Epithelial cell of proximal tubule (primary cell): ENCODE measurements at regions not wholly inside any gene's neighbourhood (a gene's known extent, or its start where the extent isn't known, plus 50 kb on each side); places are given as distances from the start of the nearest gene placed in this dataset.

Source experiments
- DNase-seq: peaks from one replicate; pipeline ENCODE4 v3.0.0-alpha.2; 2011; ENCODE audit warnings: low read depth
- H3K4me3 ChIP-seq: 2 replicates; pipeline ENCODE4 v1.5.1; 2011; ENCODE audit warnings: low read depth, mild to moderate bottlenecking, low read length
- TF ChIP-seq, protein P1 (sequence below): conservative IDR thresholded peaks from 2 replicates; pipeline ENCODE4 v1.5.1; 2012; ENCODE audit warnings: low read depth, mild to moderate bottlenecking, low read length

DNA sequence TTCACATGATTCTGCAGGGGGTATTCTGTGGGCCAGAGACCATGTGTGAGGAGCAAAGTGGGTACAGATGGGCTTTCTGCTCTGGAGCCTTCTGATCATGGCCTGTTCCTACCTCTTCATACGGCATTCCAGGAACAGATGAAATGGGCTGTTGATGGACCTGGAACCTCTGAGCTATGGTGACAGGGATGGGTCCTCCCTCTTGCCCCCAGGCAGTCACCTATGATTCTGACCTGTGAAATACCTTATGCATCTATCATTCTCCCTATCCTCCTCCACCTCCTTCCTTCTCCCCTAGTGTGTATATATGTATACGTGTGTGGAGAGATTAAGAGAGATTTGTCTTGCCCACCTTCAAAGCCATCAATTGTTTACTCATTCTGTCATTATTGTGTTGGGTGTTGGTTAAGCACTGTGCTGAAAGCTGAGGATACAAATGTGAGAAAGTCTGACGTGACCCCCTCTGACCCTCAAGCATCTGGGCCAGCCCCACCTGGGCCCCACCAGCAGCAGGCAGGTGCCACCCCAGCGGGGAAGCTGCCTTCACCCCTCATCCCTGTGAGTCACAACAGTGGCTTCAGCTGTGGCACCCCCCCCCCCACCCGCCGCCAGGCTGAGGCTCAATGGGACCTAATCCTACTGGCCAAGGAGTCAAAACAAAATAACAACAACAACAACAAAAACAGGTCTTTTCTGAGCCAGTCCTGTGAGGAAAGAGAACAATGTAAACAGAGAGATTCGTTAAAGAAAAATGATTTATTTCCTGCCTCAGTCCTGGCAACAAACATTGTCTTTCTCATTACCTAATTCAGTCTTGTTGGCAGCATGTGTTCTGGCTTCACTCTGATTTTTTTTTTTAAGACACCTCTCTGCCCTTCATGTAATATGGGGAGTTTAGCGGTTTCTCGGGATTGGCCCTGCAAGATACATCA, 103.8 kb upstream of the CDC42EP3 start:
- no peak for DNase-seq
- H3K4me3 ChIP-seq: no peak overlapping the region
- TF ChIP-seq, protein P1, sequence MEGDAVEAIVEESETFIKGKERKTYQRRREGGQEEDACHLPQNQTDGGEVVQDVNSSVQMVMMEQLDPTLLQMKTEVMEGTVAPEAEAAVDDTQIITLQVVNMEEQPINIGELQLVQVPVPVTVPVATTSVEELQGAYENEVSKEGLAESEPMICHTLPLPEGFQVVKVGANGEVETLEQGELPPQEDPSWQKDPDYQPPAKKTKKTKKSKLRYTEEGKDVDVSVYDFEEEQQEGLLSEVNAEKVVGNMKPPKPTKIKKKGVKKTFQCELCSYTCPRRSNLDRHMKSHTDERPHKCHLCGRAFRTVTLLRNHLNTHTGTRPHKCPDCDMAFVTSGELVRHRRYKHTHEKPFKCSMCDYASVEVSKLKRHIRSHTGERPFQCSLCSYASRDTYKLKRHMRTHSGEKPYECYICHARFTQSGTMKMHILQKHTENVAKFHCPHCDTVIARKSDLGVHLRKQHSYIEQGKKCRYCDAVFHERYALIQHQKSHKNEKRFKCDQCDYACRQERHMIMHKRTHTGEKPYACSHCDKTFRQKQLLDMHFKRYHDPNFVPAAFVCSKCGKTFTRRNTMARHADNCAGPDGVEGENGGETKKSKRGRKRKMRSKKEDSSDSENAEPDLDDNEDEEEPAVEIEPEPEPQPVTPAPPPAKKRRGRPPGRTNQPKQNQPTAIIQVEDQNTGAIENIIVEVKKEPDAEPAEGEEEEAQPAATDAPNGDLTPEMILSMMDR: no peak

DNA sequence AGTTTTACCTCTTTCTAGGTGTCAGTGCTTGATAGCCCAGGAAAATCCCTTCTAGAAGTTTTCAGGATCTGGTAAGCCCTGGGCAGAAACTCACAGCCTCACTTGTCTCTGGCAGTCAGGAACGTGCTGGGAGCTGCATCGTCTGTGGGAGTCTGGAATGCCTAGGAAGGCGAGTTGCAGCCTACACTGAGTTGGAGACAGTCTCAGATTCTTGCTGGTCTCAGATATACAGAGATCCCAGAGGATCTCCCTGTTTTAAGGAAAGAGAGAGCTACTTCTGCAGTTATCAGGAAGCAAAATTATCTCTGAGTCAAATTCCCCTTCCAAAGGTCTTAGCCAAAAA, 104.4 kb upstream of the CDC42EP3 start:
- H3K4me3 ChIP-seq: no peak overlapping the region
- TF ChIP-seq, protein P1: no peak
- DNase-seq: no peak

DNA sequence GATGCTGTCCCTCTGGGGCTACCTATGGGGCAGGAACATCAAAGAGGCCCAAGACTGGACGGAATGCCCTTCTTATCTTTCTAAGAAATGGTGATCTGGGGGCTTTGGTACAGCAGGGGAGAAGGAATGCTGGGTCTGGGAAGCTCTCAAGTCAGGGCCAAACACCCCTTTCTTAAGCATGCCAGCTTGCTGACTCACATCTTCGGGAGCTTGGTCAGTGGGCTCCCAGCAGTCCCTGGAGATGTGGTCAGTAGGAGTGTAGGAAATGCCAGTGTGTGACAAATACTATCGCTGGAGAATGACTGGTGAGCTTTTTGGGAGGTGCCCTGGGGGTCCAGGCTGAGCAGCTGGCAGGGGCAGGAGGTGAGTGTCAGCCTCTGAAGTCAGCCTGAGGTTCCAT, 105.0 kb upstream of the CDC42EP3 start:
- no peak overlapping the region for H3K4me3 ChIP-seq
- TF ChIP-seq, protein P1: no peak
- DNase-seq: peak; percentile 56

DNA sequence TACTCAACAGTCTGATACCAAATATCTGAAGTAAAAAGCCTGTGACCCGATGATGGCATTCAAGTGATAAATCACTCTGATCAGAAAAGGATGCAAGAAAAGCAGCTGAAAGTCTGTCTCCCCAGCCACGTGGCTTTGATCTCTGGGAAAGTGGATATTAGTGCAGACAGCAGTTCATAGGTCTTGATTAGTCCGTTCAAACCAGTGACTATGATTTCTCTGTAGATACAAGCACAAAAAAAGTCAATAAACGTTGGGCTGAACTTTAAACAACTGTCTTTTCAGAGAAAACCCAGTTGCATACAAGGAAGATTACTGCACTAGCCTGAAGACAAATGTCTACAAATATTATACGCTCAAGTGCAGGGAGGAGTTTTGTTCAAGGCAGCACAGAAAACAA, 107.7 kb upstream of the CDC42EP3 start:
- TF ChIP-seq, protein P1: no peak
- no peak for DNase-seq
- H3K4me3 ChIP-seq: no peak overlapping the region

DNA sequence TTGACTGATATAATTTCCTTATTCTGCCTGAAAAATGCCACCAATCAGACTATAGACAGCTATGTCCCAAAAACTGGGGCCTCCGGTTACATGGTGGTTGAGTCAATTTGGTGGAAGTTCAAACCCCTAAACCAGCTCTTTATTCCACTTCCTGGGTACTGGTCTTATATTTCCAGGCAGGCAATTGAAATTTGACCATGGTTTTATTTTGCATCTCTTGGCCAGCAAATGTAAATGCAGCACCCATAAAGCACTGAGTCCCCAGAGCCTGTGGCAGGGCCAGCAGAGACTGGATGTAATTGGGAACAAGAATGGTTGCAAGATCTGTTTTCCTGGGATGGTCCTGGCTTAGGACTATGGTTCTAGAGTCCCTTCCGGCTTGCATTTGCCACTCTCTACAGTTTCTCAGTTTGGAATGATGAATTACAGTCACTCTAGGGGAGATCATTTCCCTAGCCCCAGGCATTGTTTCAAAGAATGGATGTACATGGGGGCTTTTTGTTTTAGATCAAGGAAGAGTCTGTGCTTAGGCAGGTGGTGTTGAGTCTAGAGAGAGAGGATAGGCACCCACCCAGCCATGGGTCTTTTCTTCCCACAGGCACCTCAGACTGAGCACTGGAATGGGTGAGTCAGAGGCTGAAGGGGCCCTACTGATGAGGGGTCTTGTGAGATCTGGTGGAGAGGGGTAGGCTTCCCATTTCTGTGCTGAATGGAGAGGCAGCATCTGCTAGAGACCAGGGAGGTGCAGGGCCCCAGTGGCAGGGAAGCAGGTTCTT, 108.4 kb upstream of the CDC42EP3 start:
- no peak for DNase-seq
- no peak overlapping the region for H3K4me3 ChIP-seq
- TF ChIP-seq, protein P1: no peak

DNA sequence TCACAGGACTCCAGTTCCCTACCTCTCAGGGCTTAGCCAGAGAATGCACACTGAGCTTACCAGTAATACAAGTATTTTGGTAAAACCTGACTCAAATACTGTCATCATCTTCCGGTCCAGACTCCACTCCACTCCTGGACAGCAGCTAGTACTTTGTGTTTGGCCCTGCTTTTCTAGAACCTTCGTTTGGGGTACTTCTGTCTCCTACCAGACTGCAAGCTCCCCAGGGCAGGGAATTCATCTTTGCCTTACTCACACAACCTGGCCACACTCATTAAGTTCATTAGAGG, 108.9 kb upstream of the CDC42EP3 start:
- no peak for DNase-seq

More for the DNA sequence above, 108.9 kb upstream of the CDC42EP3 start:
- no peak overlapping the region for H3K4me3 ChIP-seq
- TF ChIP-seq, protein P1: no peak
